ENCODE measurements at regions not wholly inside any gene's neighbourhood (a gene's known extent, or its start where the extent isn't known, plus 50 kb on each side); places are given as distances from the start of the nearest gene placed in this dataset.
A peak's percentile ranks its signal among the peaks of the same experiment; 100 is the strongest.
"Not testable (repeated sequence)": the region's sequence is repeated elsewhere in the genome, so short reads cannot be mapped to it uniquely, and the experiment has no call there.

GRCh38 chr12:113546916-113547863 is 75.5 kb upstream of the LHX5 start:
- DNase-seq = no peak
- peaks cover 9 to 37% (median 12%) of the 10 kb centered on the region in 7 donors for H3K9me3 Mint-ChIP-seq
- H3K4me1 Mint-ChIP-seq = no peaks in the 10 kb centered on the region
- H3K36me3 Mint-ChIP-seq = peaks cover 9 to 10% of the 10 kb centered on the region in 2 donors
- peaks cover 25 to 31% (median 27%) of the 10 kb centered on the region in 3 donors for H3K27me3 Mint-ChIP-seq
- ATAC-seq (ENCODE audit: low read depth in 2 of 2) = no peak
- no peak overlapping the region for H3K4me3 Mint-ChIP-seq
- H3K27ac Mint-ChIP-seq = no peak overlapping the region

- ATAC-seq (ENCODE audit: low read depth in 2 of 2) = no peak
- H3K27ac Mint-ChIP-seq = no peak overlapping the region
- H3K4me3 Mint-ChIP-seq = no peak overlapping the region
- no peak for DNase-seq
- peaks cover 4 to 27% (median 13%) of the 10 kb centered on the region in 7 donors for H3K9me3 Mint-ChIP-seq
- peaks cover 0 to 7% of the 10 kb centered on the region in 2 donors for H3K36me3 Mint-ChIP-seq
- peaks cover 30 to 40% (median 33%) of the 10 kb centered on the region in 3 donors for H3K27me3 Mint-ChIP-seq
- no peaks in the 10 kb centered on the region for H3K4me1 Mint-ChIP-seq
These were observed 66.0 kb upstream of the LHX5 start for GRCh38 chr12:113537751-113538087.

GRCh38 chr12:113537046-113537750 is 65.5 kb upstream of the LHX5 start:
- Mint-ChIP-seq H3K27ac (no peak overlapping the region), H3K9me3 (peaks cover 4 to 27% (median 13%) of the 10 kb centered on the region in 7 donors), H3K4me1 (no peaks in the 10 kb centered on the region), H3K36me3 (peaks cover 0 to 7% of the 10 kb centered on the region in 2 donors), H3K4me3 (no peak overlapping the region), H3K27me3 (peaks cover 28 to 40% (median 29%) of the 10 kb centered on the region in 3 donors)
- DNase-seq (no peak), ATAC-seq (ENCODE audit: low read depth in 2 of 2) (no peak)

GRCh38 chr12:113535100-113535499 is 63.4 kb upstream of the LHX5 start:
- H3K4me1 Mint-ChIP-seq = no peaks in the 10 kb centered on the region
- DNase-seq (no peak), ATAC-seq (ENCODE audit: low read depth in 2 of 2) (no peak)
- peaks cover 24 to 33% (median 24%) of the 10 kb centered on the region in 3 donors for H3K27me3 Mint-ChIP-seq
- peaks cover 0 to 7% of the 10 kb centered on the region in 2 donors for H3K36me3 Mint-ChIP-seq
- H3K9me3 Mint-ChIP-seq = peaks cover 2 to 36% (median 13%) of the 10 kb centered on the region in 7 donors
- no peak overlapping the region for H3K4me3 Mint-ChIP-seq
- H3K27ac Mint-ChIP-seq = no peak overlapping the region

GRCh38 chr12:113534555-113534954 is 62.9 kb upstream of the LHX5 start:
- H3K36me3 Mint-ChIP-seq = peaks cover 0 to 7% of the 10 kb centered on the region in 2 donors
- no peak overlapping the region for H3K4me3 Mint-ChIP-seq
- no peak overlapping the region for H3K27ac Mint-ChIP-seq
- ATAC-seq (ENCODE audit: low read depth in 2 of 2) (no peak), DNase-seq (no peak)
- peaks cover 24 to 33% (median 25%) of the 10 kb centered on the region in 3 donors for H3K27me3 Mint-ChIP-seq
- no peaks in the 10 kb centered on the region for H3K4me1 Mint-ChIP-seq
- peaks cover 2 to 36% (median 12%) of the 10 kb centered on the region in 7 donors for H3K9me3 Mint-ChIP-seq

- peaks cover 0 to 5% of the 10 kb centered on the region in 2 donors for H3K36me3 Mint-ChIP-seq
- H3K27ac Mint-ChIP-seq = no peak overlapping the region
- no peak overlapping the region for H3K4me3 Mint-ChIP-seq
- no peak for ATAC-seq (ENCODE audit: low read depth in 2 of 2)
- peaks cover 21 to 38% (median 29%) of the 10 kb centered on the region in 3 donors for H3K27me3 Mint-ChIP-seq
- no peaks in the 10 kb centered on the region for H3K4me1 Mint-ChIP-seq
- H3K9me3 Mint-ChIP-seq = peaks cover 2 to 33% (median 9%) of the 10 kb centered on the region in 7 donors
- DNase-seq = no peak
These were observed 62.2 kb upstream of the LHX5 start for GRCh38 chr12:113533842-113534375.

GRCh38 chr12:113532292-113532691 is 60.6 kb upstream of the LHX5 start:
- H3K4me1 Mint-ChIP-seq = no peaks in the 10 kb centered on the region
- H3K4me3 Mint-ChIP-seq = no peak overlapping the region
- no peak for ATAC-seq (ENCODE audit: low read depth in 2 of 2)
- no peak overlapping the region for H3K27ac Mint-ChIP-seq
- H3K36me3 Mint-ChIP-seq = peaks cover 0 to 6% of the 10 kb centered on the region in 2 donors
- H3K9me3 Mint-ChIP-seq = peaks cover 2 to 21% (median 4%) of the 10 kb centered on the region in 7 donors
- H3K27me3 Mint-ChIP-seq = peaks cover 28 to 43% (median 30%) of the 10 kb centered on the region in 3 donors
- DNase-seq = no peak

GRCh38 chr12:113531073-113531472 is 59.4 kb upstream of the LHX5 start:
- not testable (repeated sequence) for DNase-seq; ATAC-seq (ENCODE audit: low read depth in 2 of 2); H3K4me3 Mint-ChIP-seq; H3K27ac Mint-ChIP-seq; H3K36me3 Mint-ChIP-seq; H3K4me1 Mint-ChIP-seq
- peaks cover 0 to 13% (median 4%) of the 10 kb centered on the region in 7 donors for H3K9me3 Mint-ChIP-seq
- peaks cover 29 to 45% (median 36%) of the 10 kb centered on the region in 3 donors for H3K27me3 Mint-ChIP-seq

- Mint-ChIP-seq H3K27me3 (peaks cover 38 to 56% (median 43%) of the 10 kb centered on the region in 3 donors), H3K4me1 (no peaks in the 10 kb centered on the region), H3K27ac (no peak overlapping the region), H3K36me3 (peaks cover 0 to 9% of the 10 kb centered on the region in 2 donors), H3K4me3 (no peak overlapping the region), H3K9me3 (peaks cover 0 to 13% (median 4%) of the 10 kb centered on the region in 7 donors)
- ATAC-seq (ENCODE audit: low read depth in 2 of 2) (no peak), DNase-seq (no peak)
These were observed 57.1 kb upstream of the LHX5 start for GRCh38 chr12:113528606-113529293.

GRCh38 chr12:113525066-113525465 is 53.4 kb upstream of the LHX5 start:
- Mint-ChIP-seq H3K27ac (no peak overlapping the region), H3K36me3 (peaks cover 0 to 21% of the 10 kb centered on the region in 2 donors), H3K4me1 (peaks cover 0 to 2% (median 0%) of the 10 kb centered on the region in 3 donors), H3K9me3 (peaks cover 0 to 8% (median 0%) of the 10 kb centered on the region in 7 donors), H3K27me3 (peaks cover 57 to 78% (median 58%) of the 10 kb centered on the region in 3 donors), H3K4me3 (no peak overlapping the region)
- no peak for DNase-seq
- ATAC-seq (ENCODE audit: low read depth in 2 of 2) = no peak

GRCh38 chr12:113524495-113524894 is 52.8 kb upstream of the LHX5 start:
- peaks cover 0 to 2% (median 0%) of the 10 kb centered on the region in 3 donors for H3K4me1 Mint-ChIP-seq
- peaks cover 0 to 8% (median 0%) of the 10 kb centered on the region in 7 donors for H3K9me3 Mint-ChIP-seq
- H3K27me3 Mint-ChIP-seq = peaks cover 56 to 83% (median 64%) of the 10 kb centered on the region in 3 donors
- DNase-seq (no peak), ATAC-seq (ENCODE audit: low read depth in 2 of 2) (no peak)
- no peak overlapping the region for H3K27ac Mint-ChIP-seq
- no peak overlapping the region for H3K4me3 Mint-ChIP-seq
- H3K36me3 Mint-ChIP-seq = peaks cover 0 to 21% of the 10 kb centered on the region in 2 donors

GRCh38 chr12:113521708-113522107 is 50.0 kb upstream of the LHX5 start:
- no peak overlapping the region for H3K4me3 Mint-ChIP-seq
- DNase-seq (no peak), ATAC-seq (ENCODE audit: low read depth in 2 of 2) (no peak)
- peaks cover 58 to 85% (median 74%) of the 10 kb centered on the region in 3 donors for H3K27me3 Mint-ChIP-seq
- H3K4me1 Mint-ChIP-seq = peaks cover 0 to 2% (median 0%) of the 10 kb centered on the region in 3 donors
- peaks cover 0 to 17% (median 0%) of the 10 kb centered on the region in 7 donors for H3K9me3 Mint-ChIP-seq
- peaks cover 0 to 11% of the 10 kb centered on the region in 2 donors for H3K36me3 Mint-ChIP-seq
- peak overlapping the region in 1 of 6 donors; percentile 44 for H3K27ac Mint-ChIP-seq
